MV-4-11 (cell line): ENCODE measurements at regions not wholly inside any gene's neighbourhood (a gene's known extent, or its start where the extent isn't known, plus 50 kb on each side); places are given as distances from the start of the nearest gene placed in this dataset.

ENCODE experiments used
- DNase-seq: peaks from one replicate; lab custom pipeline; 2025; lab: John Stamatoyannopoulos, UW

DNA sequence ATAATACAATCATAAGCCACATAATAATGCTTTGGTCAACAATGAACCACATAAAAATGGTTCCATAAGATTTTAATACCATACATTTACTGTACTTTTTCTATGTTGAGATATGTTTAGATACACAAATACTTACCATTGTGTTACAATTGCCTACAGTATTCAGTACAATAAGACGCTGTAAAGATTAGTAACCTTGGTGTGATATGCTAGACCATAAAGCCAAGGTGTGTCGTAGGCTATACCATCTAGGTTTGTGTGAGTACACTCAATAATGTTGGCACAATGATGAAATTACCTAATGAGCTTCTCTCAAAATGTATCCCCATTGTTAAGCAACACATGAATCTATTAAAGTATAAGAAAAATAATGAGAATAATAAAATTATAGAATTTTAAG, 662.3 kb downstream of the SATB2 start:
- DNase-seq, result no peak

DNA sequence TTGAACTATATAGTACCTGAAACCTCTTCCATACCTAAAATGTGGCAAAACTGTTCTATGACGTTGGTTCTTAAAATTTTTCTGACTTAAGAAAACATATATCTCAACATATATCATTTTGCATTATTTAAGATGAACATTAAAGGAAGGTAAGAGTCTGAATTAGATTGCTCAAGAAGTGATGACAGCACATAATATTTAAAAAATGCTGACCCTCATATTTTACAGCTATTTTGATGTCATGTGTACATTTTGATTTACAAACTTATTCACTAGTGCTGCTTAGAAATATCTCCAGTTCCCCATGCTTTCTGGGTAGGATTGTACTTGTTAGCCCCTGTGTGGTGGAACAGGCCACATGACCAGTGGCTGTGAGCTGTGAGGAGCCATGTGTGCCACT, 666.1 kb downstream of the SATB2 start:
- DNase-seq, result no peak

DNA sequence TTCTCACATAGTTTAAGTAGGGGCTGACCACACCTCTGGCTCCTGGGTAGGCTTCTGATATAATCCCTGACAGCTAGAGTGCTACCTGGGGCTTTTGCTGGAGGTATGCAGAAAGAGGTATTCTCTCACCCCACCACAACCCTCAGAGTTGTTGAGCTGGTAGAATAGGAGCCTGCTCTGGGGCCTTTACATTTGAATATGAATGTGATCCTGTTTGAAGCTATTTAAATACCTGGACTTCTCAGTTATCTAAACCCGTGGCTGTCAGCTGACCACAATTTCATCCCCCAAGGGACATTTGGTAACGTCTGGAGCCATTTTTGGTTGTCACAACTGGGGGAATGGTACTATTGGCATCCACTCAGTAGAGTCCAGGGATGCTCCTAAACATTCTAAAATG, 669.1 kb downstream of the SATB2 start:
- no peak for DNase-seq

DNA sequence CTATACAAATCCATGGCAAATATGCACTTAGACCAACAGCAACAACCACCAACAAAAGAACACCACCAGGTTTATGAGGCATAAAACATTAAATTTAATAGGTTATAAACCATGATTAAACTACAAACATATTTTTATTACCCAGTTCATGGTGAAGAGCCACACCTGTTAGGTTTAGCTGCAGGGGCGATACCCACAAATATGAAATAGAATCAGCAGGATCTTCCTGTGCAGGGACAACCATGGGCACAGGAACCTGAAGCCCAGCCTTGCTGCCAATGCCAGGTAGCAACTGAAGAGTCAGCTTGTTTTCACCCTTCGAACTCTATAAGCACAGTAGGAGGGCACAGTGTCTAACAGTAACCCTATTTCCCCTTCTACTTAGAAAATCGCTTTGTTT, 675.0 kb downstream of the SATB2 start:
- DNase-seq, result no peak

DNA sequence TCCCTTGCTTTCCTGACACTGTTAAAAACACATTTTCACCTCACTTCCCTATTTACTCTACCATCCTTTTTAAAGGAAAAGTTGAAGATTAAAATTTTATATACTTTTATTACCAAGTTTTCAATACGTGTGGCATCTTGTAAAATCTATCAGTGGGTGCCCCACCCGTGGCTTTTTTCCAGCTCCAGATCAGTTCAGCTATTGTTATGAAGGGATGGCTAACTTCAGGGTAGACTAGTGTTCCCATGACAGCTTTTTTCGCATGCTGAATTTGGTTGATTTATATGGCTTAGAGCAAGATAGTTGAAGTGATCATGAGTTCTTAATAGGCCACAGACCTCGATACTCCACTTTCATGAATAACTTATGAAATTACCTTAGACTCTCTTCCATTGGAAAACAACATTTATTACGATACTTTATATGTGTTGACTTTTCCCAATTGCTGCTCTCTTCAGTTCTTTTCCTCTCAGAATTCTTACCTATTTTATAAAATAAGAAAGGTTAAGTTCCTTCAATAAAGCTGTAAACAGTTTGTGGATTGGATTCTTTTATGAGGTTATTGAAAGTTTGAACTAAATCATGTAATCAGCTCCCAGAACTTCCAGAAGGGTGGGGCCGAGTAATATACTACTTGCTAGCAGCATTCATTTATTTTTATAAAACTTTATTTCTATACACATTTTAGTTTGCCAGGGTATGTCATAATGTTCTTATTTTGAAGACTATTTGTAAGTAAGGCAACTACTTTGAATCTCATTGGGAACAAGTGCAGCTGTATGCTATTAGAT, 680.9 kb downstream of the SATB2 start:
- DNase-seq, result no peak

DNA sequence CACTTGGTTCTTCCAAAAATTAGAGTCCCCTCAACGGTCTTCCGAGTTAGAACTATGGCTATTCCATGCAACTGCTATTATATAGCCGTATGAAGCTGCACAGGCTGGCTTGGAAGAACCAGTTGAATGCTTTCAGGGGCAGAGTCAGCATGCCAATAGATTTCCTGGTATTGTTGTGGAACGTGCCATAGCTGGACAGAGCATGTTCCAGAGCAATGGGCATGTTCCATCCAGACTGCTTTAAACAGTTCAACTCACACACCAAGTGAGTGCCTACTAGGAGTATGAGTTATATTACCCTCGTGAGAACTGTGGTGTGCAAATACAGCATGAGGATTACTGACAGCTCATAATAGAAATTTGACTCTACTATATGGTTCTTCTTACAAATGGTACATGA, 682.0 kb downstream of the SATB2 start:
- DNase-seq, result no peak

DNA sequence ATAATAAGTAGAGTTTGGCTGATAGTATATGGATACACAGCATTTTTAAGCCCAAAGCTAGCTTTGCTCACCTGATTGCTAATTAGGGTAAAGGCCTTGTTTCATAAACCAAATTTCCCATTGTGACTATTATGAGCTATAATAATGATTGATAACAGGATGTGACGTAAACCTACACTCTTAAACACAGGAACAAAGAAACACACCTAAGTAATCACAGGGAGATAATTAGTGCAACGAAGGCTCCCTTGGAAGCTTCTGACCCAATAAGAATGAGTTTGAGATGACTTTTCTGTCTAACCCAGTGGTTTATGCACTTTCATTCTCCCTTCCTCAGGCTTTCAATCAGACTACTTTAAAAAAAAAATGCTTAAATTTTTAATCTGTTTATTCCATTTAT, 683.2 kb downstream of the SATB2 start:
- DNase-seq, result no peak

DNA sequence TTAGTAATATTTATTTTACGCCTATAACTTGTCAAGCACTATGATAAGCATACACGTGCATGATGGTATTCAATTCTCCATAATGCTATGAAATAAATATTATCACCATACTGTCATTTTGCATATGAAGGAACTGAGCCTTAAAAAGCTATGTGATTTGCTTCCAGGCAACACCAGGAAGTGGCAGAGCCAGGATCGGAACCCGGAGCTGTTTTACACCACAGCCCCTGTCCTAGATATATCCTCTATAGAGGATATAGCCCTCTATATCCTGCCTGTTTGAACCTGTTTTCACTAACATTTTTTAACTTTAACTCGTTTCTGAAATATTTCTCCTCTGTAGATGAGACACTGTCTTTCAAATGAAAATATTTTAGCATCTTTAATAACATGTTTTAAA, 690.0 kb downstream of the SATB2 start:
- no peak for DNase-seq

DNA sequence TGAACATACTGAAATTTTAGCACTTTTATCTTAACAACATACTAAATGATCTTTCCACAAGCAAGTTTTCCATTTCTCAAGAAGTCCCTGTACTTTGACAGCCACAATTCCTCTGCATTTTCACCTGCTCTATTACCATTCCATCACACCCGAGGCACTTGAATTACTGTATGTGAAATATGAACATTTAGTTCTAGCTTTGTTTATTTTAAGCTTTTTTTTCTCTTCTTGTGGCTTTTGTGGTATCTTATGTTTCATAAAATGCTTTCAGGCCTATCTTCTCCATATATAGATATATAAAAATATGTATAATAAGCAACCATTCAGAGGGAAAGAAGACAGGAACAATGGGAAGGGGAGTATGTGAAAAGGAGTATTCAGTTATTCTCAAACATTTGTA, 693.9 kb downstream of the SATB2 start:
- no peak for DNase-seq

DNA sequence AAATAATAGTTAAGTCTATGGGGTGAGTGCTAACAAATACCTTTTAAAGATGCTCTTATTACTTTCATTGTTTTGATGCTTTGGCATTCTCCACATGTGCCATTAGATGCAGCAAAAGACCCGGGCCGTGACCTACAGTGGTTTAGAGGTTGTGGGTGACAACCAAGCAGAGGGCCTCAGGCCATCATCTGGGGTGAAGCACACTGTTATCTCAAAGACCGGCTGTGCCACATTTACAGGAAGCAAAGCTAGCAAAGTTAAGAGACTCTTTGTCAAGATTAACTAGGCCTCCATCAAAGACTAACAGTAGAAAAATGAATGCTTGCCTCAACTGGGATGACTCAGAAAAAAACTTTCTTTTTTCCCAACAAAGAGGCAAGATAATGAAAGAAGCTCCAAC, 695.3 kb downstream of the SATB2 start:
- no peak for DNase-seq

DNA sequence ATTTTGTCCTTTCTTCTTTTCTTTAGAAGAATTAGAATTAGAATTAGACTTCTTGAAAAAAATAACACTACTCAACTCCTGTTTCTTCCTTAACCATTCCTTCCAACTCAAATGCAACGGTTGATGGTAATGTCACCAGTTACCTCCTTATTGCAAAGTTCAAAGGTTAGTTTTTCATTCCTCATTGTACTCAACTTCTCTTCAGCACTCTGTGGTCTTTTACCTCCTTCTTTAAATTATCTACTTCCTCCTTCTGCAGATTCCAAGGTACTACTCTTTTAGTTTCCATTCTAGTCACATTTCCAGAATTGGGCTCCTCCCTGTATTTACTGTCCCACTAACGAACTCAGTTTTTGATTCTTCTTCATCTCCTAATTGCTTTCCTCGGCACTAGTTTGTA, 700.7 kb downstream of the SATB2 start:
- DNase-seq, result no peak

DNA sequence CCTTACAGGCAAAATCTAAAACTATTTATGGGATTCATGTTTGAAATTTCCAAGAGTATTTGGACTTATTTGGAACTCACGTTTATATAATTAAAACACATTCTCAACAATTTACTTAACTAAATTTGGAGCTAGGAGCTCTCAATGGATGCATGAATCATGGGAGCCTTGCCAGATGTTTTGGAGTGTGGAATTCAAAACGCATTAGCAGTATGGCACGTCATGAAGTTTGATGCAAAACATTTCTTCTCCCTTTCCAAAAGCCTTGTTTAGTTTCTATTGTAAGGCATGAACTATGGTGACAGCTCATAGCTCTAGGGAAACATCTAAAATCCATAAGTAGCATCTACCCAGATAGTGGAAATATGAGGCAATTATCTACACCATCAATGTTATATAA, 701.6 kb downstream of the SATB2 start:
- DNase-seq, result no peak

DNA sequence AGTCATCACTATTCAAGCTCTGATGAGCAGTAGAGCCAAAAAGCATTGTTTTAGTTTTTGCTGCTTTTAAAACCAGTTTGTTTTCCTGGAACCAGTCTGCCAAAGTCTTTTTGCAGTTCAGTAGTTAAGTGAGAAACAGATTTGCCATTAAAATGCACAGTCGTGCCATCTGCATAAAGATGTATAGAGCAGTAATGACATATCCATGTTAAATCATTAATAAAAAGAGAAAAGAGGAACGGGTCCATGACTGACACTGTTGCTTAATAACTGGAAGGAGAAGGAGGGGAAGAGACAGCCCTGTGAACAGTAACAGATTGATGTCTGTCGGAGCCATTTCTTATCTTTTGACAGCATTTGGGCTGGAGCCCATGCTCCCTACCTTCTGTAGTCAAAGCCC, 704.6 kb downstream of the SATB2 start:
- DNase-seq, result no peak

DNA sequence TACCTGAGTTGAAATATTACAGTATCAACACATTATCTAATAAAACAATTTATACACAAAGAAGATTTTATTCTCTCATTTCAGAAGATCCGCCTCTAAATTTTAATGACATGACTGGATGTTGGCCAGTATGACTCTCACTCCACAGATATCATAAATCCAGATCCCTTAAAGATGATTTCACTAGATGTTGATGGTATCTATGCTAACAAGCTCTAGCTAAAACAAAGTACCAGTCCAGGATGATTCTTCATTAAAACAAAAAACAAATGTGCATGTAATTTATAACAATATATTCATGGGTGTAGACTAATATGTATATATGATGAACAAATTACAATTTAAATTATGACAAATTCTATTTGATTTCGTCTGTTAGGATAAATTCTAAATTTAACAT, 708.4 kb downstream of the SATB2 start:
- no peak for DNase-seq

DNA sequence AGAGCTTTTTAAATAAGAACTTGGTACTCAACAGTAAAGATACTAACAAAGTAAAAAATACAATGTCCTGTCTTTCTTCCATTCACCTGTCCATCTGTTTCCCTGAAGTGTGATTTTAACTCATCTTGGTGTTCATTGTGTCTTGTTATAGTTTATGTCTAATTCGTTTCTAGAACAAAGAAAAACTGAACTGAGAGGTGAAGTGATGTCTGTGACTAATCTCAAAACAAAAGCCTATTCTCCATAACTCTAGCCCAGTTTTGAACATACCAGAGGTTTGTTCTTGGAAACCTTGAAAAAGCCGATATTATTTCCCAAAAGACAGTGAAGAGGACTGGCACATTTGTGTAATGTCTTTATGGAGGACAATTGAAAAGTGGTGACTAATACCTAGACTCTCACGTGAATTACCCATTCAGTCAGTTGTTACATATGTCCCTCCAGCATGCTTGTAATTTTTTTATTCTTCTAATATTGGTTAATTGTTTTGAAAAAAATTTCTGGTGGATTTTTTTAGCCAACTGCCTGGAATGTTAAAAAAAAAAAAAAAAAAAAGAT, 725.8 kb downstream of the SATB2 start:
- no peak for DNase-seq

DNA sequence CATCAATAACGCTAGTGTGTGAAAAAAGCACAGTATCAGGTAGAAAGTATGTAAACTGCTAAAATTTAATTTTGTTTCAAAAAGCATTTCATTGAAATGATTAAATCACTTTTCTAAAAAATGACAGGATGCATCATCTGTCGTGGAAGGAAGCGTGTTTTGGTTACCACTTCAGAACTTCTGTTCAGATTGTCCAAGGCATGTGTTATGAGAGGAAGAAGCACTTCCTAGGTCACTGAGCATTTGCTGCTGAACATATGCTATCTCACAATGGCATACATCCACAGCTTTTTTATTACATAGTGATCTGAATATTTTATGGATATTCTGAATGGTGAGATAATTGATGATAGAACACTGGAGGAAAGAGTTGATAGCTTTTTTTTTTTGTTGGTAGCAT, 737.5 kb downstream of the SATB2 start:
- no peak for DNase-seq

DNA sequence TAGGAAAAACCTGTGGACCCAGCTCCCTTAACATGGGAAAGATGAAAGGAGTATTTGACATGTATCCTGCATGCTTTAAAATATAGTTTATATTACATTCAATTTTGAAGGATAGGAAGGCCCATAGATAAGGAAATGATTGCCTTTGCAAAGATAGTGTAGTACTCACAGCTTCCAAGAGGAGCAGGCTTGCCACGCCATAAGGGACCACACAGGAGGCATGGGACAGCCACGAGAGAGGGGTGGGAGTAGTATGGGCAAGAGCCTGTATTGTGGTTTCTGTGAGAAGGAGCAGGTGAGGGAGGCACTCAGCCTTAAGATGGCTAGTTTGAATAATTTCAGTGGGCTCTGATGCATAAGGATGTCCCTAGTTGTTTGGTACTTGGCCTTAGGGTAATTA, 740.3 kb downstream of the SATB2 start:
- no peak for DNase-seq

DNA sequence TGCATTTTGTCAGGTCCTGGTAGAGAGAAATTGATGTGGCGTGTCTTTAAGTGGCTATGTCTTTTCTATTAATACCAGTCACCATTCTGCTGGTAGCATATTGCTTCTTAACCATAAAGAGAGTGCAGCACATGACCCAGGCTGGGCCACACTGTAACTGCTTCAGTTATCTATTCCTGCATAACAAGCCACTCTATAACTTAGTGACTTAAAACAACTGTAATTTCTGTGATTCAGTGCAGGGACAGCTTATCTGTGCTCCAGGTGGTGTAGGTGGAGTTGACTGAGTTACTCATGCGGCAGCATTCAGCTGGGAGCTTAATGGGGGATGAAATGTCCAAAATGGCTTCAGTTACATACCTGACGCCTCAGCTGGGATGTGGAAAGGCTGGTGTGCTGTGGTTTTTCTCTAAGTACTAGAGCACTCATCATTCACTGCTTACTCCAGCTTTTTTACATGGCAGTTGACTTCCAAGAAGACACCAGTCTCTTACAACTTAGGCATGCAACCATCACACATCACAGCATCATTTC, 742.4 kb downstream of the SATB2 start:
- no peak for DNase-seq

DNA sequence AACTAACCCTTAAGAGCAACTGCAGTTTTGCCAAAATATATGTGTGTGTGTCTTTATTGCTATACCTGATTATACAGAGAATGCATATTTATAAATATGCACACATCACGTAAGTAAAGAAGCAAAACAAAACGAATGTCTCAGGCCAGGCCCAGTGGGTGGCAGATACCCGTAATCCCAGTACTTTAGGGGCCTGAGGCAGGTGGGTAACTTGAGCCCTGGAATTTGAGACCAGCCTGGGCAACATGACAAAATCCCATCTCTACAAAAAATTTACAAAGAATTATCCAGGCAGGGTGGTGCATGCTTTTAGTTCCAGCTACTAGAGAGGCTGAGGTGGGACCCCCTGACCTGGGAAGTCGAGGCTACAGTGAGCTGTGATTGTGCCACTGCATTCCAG, 745.3 kb downstream of the SATB2 start:
- DNase-seq, result no peak

DNA sequence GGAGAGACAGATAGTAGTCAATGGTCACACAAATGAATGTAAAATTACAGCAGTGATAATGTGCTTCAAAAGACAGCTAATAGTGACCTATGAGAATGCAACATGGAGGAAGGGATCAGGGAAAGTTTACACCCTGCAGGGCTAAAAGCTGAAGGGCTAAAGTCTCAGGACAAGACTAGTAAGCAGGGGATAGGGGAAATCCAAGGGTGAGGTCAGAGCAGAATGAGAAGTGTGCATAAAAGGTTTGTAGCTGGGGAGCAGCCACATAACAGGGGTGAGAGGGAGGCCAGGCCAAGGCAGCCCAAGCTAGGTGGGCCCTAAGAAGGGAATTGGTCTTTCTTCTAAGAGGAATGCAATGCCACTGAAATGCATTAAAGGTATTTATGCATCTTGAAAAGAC, 746.3 kb downstream of the SATB2 start:
- no peak for DNase-seq

DNA sequence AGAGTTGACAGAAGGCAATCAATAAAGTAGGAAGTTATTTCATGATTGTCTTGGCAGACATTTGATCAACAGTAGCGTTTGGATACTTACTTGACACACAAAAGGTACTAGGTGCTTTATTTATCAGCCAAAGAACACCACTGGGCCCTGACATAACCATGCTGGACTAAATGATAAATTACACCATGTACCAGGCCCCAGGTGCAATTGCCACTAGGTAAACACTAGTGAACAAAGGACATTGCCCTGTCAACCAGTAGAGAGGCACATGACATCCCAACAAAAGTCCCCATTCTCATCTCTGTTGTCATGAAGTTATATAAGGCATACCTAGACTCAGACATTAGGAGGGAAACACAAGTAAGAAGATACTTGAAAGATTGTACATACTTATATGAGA, 747.2 kb downstream of the SATB2 start:
- no peak for DNase-seq

DNA sequence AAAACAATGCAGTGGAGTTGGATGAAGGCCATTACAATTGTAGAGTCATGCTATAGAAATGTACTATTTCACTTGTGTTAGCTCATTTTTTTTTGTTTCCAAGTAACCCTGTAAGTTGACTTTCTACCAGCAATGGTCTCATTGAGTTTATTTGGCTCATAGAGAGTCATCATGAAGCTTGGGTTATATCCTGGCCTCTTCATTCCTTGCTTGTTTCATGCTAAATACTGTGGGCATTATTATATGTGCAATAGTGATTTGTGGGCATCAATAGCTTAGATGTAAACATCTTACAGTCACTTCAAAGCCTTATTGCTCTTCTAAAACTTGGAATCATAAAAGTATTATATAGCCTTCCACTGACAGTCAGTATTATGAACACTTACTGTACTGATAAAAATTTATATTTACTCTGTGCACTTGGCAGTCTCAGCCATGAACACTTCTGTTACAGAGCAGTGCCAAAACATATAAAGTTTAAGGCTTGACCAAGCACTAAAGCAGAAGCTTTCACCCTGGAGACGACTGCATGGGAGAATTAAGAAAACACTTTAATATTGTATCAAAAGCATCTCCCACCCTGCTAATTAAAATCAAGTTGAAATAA, 751.2 kb downstream of the SATB2 start:
- no peak for DNase-seq

DNA sequence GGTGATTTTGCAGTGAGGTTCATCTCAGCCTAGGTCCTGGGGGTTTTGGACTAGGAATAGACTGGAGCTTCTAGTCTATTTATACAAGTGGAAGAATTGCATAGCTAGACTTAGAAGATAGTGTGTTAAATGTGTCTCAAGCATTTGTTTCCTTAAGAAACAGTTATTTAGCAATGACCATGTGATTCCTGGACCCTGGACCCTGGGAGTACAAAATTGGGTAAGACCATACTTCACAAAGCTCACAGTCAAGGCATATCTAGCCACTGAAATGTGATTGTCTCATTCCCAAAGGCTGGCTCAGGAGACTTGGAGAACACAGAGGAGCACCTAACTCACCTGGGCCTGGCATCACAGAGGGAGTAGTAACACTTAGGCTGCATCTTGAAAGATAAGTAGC, 754.5 kb downstream of the SATB2 start:
- DNase-seq, result no peak

DNA sequence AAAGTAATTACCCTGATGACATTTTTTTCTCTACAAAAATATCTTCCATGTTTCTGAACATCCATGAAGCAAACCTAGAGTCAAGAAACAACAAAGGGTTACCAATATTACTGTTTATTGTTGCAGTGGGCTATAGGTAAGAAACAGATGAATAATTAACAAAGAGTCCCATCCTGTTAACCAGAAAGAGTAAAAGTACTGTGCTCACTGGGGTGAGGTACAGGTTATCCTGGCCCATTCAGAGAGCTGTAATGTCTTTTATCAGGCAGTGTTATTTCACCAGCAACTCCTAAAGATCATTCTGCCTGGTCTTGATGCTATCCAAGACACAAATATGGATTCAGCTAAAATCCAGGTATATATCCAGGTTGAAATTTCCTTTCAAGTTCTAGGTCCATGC, 754.9 kb downstream of the SATB2 start:
- DNase-seq, result no peak
